ENCODE measurements at regions not wholly inside any gene's neighbourhood (a gene's known extent, or its start where the extent isn't known, plus 50 kb on each side); places are given as distances from the start of the nearest gene placed in this dataset.
"Not testable (repeated sequence)": the region's sequence is repeated elsewhere in the genome, so short reads cannot be mapped to it uniquely, and the experiment has no call there.

- TF ChIP-seq, protein P1, sequence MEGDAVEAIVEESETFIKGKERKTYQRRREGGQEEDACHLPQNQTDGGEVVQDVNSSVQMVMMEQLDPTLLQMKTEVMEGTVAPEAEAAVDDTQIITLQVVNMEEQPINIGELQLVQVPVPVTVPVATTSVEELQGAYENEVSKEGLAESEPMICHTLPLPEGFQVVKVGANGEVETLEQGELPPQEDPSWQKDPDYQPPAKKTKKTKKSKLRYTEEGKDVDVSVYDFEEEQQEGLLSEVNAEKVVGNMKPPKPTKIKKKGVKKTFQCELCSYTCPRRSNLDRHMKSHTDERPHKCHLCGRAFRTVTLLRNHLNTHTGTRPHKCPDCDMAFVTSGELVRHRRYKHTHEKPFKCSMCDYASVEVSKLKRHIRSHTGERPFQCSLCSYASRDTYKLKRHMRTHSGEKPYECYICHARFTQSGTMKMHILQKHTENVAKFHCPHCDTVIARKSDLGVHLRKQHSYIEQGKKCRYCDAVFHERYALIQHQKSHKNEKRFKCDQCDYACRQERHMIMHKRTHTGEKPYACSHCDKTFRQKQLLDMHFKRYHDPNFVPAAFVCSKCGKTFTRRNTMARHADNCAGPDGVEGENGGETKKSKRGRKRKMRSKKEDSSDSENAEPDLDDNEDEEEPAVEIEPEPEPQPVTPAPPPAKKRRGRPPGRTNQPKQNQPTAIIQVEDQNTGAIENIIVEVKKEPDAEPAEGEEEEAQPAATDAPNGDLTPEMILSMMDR (IDR thresholded peaks at IDR 0.05): not testable (repeated sequence)
- not testable (repeated sequence) for TF ChIP-seq POLR2A (IDR thresholded peaks at IDR 0.05)
These were observed 1069.5 kb upstream of the EPHA6 start for GRCh38 chr3:95744896-95745295.
